ENCODE measurements at regions not wholly inside any gene's neighbourhood (a gene's known extent, or its start where the extent isn't known, plus 50 kb on each side); places are given as distances from the start of the nearest gene placed in this dataset.

DNA sequence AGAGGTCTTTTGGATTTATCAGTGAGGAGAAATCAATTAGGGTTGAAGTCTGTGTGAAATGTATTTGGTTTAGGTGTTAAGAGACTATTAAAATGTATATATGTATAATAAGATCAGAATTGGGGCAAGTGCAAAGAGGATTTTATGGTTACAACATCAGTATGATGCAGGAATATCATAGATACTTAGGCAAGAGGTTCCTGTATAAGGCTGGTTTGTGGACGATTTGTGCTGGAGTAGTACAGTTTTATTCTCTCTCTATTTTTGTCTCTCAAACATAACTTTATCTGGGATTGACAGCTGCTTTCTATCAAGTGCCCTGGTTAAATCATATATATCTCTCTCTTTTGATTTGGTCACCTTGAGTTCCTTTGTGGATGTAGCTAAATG lies 142.5 kb downstream of the CTH start (continued):
- TF ChIP-seq, protein P1, sequence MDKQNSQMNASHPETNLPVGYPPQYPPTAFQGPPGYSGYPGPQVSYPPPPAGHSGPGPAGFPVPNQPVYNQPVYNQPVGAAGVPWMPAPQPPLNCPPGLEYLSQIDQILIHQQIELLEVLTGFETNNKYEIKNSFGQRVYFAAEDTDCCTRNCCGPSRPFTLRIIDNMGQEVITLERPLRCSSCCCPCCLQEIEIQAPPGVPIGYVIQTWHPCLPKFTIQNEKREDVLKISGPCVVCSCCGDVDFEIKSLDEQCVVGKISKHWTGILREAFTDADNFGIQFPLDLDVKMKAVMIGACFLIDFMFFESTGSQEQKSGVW (CRISPR knock-in tag; IDR thresholded peaks at IDR 0.05; ENCODE audit: borderline replicate concordance), result no peak
- TF ChIP-seq, protein P2, sequence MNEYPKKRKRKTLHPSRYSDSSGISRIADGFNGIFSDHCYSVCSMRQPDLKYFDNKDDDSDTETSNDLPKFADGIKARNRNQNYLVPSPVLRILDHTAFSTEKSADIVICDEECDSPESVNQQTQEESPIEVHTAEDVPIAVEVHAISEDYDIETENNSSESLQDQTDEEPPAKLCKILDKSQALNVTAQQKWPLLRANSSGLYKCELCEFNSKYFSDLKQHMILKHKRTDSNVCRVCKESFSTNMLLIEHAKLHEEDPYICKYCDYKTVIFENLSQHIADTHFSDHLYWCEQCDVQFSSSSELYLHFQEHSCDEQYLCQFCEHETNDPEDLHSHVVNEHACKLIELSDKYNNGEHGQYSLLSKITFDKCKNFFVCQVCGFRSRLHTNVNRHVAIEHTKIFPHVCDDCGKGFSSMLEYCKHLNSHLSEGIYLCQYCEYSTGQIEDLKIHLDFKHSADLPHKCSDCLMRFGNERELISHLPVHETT (CRISPR knock-in tag; conservative IDR thresholded peaks at IDR 0.05), result no peak
- TF ChIP-seq ZNF724P (CRISPR knock-in tag; IDR thresholded peaks at IDR 0.05; ENCODE audit: borderline replicate concordance) (no peak), MXI1 (IDR thresholded peaks at IDR 0.05; ENCODE audit: borderline replicate concordance, low read depth, low read length) (no peak), PRMT3 (CRISPR knock-in tag; IDR thresholded peaks at IDR 0.05; ENCODE audit: borderline replicate concordance, low read depth) (no peak), ZNF256 (CRISPR knock-in tag; conservative IDR thresholded peaks at IDR 0.05) (no peak), HNRNPLL (IDR thresholded peaks at IDR 0.05; ENCODE audit: low read depth, low read length, poor library complexity, severe bottlenecking) (no peak), ZNF670 (CRISPR knock-in tag; IDR thresholded peaks at IDR 0.05; ENCODE audit: borderline replicate concordance) (no peak), ZNF446 (CRISPR knock-in tag; IDR thresholded peaks at IDR 0.05) (no peak), KAT7 (CRISPR knock-in tag; IDR thresholded peaks at IDR 0.05; ENCODE audit: borderline replicate concordance) (no peak)
- TF ChIP-seq, protein P3, sequence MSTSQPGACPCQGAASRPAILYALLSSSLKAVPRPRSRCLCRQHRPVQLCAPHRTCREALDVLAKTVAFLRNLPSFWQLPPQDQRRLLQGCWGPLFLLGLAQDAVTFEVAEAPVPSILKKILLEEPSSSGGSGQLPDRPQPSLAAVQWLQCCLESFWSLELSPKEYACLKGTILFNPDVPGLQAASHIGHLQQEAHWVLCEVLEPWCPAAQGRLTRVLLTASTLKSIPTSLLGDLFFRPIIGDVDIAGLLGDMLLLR (CRISPR knock-in tag; IDR thresholded peaks at IDR 0.05), result no peak
- TF ChIP-seq, protein P4, sequence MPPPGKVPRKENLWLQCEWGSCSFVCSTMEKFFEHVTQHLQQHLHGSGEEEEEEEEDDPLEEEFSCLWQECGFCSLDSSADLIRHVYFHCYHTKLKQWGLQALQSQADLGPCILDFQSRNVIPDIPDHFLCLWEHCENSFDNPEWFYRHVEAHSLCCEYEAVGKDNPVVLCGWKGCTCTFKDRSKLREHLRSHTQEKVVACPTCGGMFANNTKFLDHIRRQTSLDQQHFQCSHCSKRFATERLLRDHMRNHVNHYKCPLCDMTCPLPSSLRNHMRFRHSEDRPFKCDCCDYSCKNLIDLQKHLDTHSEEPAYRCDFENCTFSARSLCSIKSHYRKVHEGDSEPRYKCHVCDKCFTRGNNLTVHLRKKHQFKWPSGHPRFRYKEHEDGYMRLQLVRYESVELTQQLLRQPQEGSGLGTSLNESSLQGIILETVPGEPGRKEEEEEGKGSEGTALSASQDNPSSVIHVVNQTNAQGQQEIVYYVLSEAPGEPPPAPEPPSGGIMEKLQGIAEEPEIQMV (CRISPR knock-in tag; IDR thresholded peaks at IDR 0.05; ENCODE audit: low read depth), result no peak
